Left forelimb (tissue), 1 donor: ENCODE measurements at regions not wholly inside any gene's neighbourhood (a gene's known extent, or its start where the extent isn't known, plus 50 kb on each side); places are given as distances from the start of the nearest gene placed in this dataset.
A peak's percentile ranks its signal among the peaks of the same experiment; 100 is the strongest.
"Not testable (repeated sequence)": the region's sequence is repeated elsewhere in the genome, so short reads cannot be mapped to it uniquely, and the experiment has no call there.

ENCODE experiments used
- DNase-seq: peaks from one replicate; pipeline ENCODE4 v3.0.0-alpha.2; 2018; ENCODE audit warnings: low spot score

DNA sequence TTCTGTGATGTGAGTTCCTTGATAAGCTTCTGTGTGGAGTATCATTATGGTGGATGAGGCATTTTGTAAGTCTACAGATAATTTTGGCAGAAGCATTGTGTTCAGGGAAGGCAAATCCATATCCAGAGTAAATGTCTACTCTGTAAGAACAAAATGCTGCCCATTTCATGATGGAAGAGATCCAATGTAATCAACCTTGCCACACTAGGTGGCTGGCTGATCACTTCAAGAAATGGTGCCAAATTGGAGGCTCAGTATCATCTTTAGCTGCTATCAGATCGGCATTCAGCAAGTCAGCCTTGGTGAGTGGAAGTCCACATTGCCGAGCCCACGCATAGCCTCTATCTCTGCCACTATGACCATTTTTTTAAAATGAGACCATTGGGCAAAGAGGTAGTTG, 565.8 kb upstream of the USP24 start:
- DNase-seq: no peak

GRCh38 chr1:55777545-55777944, 562.4 kb upstream of the USP24 start:
- DNase-seq: no peak

- no peak for DNase-seq
These were observed 559.8 kb upstream of the USP24 start for GRCh38 chr1:55775007-55775406.

- DNase-seq: no peak
These were observed 559.3 kb upstream of the USP24 start for GRCh38 chr1:55774446-55774845.

DNA sequence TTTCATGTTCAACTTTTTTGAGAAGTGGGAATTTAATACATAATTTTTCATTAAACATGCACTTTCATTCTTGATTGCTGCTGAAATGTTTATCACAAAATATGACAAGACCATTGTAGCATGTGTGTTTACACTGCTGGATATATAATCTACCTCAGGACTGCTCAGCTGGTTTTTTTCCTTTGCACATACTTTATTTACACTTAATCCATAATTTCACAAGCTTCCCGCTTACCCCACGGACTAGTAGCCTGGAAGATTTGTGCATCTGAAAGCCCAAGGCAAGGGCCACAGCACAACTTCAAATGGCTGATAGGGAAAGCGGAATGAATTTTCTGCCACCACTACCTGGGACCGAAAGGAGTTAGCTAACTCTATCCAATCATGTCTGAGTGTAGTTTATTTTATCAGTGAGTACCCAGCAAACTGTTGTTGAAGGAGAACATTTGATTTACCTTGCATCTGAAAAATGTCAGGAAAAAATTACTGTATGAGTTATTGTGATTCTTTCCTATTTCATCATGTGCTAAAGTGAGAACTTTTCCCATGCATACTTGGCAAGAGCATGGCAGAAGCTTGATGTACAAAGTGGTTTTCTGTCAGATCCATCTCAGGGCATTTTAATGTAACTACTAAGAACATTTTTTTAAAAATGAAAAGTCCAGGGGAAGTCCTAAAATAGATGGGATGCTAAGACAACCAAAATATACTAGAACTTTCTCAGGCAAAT, 558.2 kb upstream of the USP24 start:
- DNase-seq: no peak

GRCh38 chr1:55768327-55768952, 553.3 kb upstream of the USP24 start:
- no peak for DNase-seq

GRCh38 chr1:55767171-55767570, 552.0 kb upstream of the USP24 start:
- DNase-seq: no peak

DNA sequence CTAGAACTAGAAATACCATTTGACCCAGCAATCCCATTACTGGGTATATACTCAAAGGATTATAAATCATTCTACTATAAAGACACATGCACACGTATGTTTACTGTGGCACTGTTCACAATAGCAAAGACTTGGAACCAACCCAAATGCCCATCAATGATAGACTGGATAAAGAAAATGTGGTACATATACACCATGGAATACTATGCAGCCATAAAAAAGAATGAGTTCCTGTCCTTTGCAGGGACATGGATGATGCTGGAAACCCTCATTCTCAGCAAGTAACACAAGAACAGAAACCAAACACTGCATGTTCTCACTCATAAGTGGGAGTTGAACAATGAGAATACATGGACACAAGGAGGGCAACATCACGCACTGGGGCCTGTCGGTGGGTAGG, 550.3 kb upstream of the USP24 start:
- not testable (repeated sequence) for DNase-seq

GRCh38 chr1:55751776-55752175, 536.6 kb upstream of the USP24 start:
- DNase-seq: no peak

GRCh38 chr1:55750628-55750995, 535.4 kb upstream of the USP24 start:
- no peak for DNase-seq

- no peak for DNase-seq
These were observed 534.9 kb upstream of the USP24 start for GRCh38 chr1:55749975-55750627.

DNA sequence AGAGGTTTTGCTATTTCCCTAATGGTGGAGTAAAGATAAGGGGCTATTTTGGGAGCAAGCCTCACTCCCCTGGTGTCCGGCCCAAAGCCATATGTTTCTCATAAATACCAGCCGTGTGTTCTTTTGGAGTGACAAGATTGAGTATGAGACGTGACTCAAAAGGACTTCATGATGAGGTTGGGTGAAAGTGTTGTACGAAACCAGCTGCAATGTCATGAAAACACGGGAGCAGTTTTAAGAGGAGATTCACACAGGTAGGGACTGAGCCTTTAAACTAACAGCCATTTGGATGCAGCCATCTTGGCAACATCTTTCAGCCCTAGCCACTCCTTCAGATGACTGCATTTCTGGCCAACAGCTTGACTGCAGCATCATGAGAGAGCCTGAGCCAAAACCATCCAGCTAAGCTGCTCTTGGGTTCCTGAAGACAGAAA, 532.3 kb upstream of the USP24 start:
- DNase-seq: no peak

GRCh38 chr1:55746710-55747109, 531.5 kb upstream of the USP24 start:
- DNase-seq: no peak

GRCh38 chr1:55741516-55741915, 526.4 kb upstream of the USP24 start:
- no peak for DNase-seq

GRCh38 chr1:55735106-55735505, 519.9 kb upstream of the USP24 start:
- no peak for DNase-seq

DNA sequence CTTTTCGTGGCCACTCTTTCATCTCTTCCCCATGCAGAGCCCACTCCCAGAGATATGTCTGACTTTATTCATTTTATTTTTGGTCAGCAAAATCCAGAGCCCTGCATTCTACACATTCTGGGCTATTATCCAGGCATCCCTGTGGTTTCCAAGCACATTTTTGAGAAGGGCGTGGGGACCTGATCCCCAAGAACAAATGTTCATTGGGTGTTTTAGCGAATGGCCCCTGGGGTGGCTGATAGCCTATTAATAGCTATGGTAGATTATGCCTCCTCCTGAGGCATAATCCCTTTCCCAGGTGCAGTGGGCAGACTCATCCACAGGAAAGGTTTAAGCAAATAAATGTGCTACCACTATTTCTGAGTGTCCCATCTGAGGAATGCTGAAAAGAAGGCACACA, 511.8 kb upstream of the USP24 start:
- DNase-seq: no peak

GRCh38 chr1:55725378-55725777, 510.2 kb upstream of the USP24 start:
- no peak for DNase-seq

DNA sequence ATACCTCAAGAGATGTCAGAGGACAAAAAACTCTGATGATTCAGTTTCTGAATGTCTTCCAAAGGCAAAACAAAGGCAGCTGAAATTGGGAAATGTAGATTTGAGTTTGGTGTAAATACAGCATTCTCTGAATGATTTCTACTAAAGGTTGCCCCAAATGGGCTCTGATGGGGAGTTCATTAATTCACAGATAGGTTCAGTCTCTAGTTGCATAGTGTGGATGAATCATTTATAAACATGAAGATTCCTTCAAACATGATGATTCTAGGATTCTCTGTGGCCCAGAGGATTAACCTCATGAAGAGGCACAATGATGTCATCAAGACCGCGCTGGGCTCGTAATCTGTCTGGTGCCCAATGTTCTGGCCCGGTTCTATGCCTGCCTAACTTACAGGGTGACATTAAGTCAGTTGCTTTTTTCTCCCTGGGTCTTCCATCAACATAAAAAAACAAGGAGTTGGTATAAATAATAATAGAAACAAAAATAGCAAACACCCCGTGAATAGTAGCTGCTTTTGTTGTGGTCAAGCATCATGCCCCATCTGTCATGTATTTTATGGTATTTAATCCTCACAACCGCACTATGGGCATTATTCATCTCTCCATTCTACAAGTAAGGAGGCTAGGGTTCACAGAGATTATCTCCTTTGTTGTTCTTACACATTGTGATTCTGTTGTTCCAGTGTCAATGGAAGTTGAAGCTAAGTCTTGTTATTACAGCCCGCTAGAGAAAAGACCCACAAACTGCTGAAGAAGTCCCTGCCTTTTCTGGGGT, 509.6 kb upstream of the USP24 start:
- DNase-seq: no peak

GRCh38 chr1:55723001-55723400, 507.8 kb upstream of the USP24 start:
- DNase-seq: no peak

- DNase-seq: peak; percentile 74
These were observed 505.1 kb upstream of the USP24 start for GRCh38 chr1:55720261-55720660.

- DNase-seq: no peak
These were observed 503.9 kb upstream of the USP24 start for GRCh38 chr1:55718758-55719671.

DNA sequence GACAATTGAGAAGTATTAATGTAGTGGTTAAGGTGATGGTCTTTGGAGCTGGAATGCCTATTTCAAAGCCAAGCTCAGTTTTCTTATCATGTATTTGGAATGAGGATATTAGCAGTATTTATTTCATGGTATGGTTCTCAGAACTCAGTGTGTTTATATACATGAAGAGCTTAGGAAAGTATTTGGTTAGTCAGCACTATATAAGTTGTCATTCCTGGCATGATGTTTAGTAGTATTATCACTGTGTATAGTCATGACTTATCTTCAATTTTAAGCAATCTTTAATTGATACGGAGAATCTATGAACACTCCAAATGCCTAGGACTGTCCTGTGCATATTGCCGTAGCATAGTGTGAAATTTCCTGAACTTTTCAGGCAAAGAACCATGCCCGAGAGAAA, 501.9 kb upstream of the USP24 start:
- DNase-seq: no peak
